RKO (cell line): ENCODE measurements at regions not wholly inside any gene's neighbourhood (a gene's known extent, or its start where the extent isn't known, plus 50 kb on each side); places are given as distances from the start of the nearest gene placed in this dataset.
"Not testable (repeated sequence)": the region's sequence is repeated elsewhere in the genome, so short reads cannot be mapped to it uniquely, and the experiment has no call there.

Experiments used
- DNase-seq: peaks from one replicate; pipeline ENCODE4 v3.0.0-alpha.2; 2016; ENCODE audit warnings: low spot score

DNA sequence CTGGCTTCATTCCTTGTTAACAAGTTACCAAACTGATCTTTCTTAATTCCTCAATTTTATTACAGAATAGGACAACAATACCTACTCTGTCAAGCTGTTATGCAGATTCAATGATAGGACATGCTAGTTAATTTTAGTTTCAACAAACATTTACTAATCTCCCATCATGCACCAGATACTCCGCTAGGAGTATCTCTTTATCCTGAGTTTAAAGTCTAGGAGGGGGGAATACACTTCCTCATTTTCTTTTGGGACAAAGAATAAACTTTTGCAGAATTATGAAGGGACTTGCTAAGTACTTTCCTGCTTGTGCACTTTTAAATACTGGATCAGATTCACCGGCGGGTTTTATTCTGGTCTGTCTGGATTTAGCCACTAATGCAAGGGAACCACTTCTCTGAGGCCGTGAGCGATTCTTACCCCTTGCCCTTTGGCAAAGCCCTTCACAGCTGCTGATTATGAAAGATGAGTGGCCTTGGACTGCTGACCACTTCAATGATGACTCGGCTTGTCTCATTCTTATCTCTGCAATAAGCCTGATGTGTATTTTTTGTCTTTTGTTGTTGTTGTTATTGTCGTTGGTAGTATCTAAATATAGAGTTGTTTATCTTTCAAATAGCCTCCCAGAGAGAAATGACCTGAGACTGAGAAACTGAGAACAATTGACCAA is 73.9 kb downstream of the RMI1 start:
- DNase-seq, result peak; percentile 9

DNA sequence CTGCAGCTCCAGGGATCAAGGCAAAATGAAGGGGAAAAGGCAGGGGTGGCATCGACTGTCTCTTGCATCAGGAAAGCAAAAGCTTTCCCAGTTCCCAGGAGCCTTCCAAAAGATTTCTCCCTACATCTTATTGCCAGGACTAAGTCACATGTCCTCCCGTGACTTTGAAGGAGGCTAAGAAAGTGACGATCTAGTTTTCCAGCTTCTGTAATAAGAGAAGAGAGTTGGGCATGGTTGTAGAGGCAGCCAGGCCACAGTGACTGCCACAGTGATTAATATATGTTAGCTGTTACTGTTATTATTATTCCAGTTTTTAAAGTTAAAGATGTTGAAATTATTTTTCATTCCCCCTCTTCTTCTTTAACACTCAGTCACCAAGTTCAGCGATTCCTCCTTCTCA is 77.1 kb downstream of the RMI1 start:
- no peak for DNase-seq

DNA sequence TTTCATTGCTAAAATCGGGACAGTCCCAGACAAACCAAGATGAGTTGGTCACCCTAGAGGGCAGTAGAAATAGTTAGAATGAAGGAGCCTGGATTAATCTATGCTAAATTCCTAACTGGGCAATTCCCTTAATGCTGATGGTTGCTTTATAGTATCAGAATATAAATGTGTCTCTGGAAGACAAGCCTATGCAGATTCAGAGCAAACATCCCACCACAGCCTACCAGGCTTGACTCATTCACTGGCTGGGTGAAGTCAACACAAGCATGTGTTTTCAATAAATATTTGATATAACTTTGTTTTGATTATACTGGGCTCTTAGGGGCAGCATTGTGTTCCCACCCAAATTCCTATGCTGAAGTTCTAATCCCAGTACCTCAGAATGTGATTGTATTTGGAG is 79.3 kb downstream of the RMI1 start:
- no peak for DNase-seq

DNA sequence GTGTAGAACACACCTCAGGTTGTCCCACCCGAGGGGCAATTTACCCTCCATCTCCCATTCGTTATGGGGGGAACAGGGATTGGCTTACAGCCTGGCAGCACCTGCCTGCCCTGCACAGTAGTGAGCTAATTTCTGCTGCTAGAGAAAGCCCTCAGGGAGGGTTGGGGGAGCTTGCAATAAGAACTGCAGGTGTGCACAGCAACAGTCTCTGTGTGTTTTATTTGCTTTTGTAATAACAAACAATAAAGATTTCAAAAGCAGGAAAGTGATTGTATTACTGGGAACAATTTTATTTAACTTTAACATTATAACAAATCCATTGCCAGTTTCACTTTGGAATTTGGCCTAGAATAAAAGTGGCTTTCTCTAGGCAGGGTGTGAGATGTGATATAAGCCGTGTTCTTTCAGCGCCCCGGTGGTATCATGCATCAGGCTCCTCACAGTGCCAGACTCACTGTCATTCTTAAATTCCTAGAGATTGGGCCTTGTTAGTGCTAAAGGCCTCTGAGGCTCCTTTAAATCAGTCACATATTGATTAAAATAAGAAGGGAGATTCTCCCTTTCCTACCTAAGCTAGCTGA is 81.1 kb downstream of the RMI1 start:
- DNase-seq, result no peak

- DNase-seq, result no peak
Measured at GRCh38 chr9:84062538-84062937, 81.9 kb downstream of the RMI1 start.

DNA sequence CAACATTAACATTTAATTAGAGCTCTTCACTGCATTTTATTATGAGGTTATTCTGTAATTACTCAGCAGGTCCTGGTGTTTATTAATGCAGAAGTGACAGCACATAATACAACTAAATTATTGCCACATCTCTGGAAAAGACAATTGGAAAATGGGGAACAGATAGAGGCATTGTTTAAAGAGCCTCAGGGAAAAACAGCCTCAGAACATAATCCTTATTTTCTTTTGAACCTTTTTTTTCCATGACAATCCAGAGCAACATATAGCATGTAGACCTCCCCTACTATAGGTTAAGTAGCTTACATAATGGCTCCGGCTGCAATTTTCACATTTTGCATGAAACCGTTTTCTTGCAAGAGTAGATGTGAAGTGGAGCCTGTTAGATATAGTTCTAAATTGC is 87.2 kb downstream of the RMI1 start:
- DNase-seq, result no peak

- no peak for DNase-seq
Measured at GRCh38 chr9:84068872-84069271, 88.3 kb downstream of the RMI1 start.

DNA sequence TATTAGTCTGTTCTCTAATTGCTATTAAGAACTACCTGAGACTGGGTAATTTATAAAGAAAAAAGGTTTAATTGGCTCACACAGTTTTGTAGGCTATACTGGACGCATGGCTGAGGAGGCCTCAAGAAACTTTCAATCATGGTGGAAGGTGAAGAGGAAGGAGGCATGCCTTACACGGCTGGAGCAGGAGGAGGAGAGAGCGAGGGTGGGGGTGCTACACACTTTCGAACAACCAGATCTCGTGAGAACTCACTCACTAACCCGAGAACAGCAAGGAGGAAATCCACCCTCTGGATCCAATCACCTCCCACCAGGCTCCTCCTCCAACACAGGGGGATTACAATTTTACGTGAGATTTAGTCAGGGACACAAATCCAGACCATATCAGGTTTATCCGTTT is 90.0 kb downstream of the RMI1 start:
- no peak for DNase-seq

GRCh38 chr9:84072621-84073180 is 92.1 kb downstream of the RMI1 start:
- DNase-seq, result no peak

DNA sequence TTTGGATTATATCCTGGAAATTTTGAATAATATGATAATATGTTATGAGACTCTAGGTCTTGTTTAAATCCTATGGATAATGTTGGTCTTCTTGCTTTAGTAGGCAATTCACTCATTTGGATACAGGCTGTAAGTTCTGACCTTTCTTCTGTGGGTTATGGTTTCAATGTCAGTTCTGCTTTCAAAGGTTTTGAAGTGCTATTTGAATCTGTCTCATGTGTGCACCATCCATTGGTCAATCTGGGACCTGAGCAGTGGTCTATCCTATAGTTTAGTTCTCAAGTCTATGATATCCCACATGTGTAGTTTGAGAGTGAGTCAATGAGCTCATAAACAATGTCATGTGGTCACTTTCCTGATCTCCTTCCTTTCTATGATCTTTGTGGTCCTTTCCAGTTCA is 94.4 kb downstream of the RMI1 start:
- DNase-seq, result no peak

DNA sequence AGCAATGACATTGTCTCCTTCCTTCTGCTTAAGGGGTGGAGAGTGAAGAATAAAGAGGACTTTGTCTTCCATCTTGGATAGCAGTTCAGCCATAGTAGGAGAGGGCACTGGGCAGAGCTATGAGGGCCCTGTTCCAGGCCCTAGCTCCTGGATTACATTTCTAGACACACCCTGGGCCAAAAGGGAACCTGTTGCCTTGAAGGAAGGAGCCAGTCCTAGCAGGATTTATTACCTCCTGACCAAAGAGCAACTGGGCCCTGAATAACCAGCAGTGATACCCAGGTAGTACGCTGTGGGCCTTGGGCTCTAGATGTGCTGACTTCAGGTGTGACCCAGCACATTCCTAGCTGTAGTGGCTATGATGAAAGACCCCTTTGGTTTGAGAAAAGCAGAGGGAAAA is 95.8 kb downstream of the RMI1 start:
- no peak for DNase-seq

DNA sequence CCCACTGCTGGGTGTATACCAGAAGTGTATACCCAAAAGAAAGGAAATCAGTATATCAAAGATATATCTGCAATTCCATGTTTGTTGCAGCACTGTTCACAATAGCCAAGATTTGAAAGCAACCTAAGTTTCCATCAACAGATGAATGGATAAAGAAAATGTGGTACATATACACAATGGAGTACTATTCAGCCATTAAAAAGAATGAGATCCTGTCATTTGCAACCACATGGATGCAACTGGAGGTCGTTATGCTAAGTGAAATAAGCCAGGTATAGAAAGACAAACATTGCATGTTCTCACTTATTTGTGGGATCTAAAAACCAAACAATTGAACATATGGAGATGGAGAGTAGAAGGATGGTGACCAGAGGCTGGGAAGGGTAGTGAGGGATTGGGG is 97.2 kb downstream of the RMI1 start:
- not testable (repeated sequence) for DNase-seq

DNA sequence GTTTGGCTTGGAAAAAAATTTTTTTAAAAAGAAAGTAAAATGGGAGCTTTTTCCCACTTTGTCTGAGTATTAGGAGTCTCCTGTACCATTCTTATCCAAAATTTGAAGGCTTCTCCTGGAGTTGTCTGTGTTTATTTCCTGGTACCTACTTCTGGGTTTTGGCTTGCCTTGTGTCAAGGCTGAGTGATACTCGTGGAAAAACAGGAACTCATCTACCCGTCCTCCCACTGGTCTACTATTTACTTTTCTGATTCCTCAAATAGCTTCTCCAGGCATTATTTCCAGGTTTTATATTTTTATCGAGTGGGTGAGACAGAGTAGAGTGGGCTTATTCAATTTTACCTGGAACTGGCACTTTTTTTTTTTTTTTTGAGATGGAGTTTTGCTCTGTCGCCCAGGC is 99.4 kb downstream of the RMI1 start:
- DNase-seq, result no peak

GRCh38 chr9:84101964-84102632 is 121.5 kb downstream of the RMI1 start:
- DNase-seq, result no peak

GRCh38 chr9:84103651-84104377 is 123.2 kb downstream of the RMI1 start:
- no peak for DNase-seq

DNA sequence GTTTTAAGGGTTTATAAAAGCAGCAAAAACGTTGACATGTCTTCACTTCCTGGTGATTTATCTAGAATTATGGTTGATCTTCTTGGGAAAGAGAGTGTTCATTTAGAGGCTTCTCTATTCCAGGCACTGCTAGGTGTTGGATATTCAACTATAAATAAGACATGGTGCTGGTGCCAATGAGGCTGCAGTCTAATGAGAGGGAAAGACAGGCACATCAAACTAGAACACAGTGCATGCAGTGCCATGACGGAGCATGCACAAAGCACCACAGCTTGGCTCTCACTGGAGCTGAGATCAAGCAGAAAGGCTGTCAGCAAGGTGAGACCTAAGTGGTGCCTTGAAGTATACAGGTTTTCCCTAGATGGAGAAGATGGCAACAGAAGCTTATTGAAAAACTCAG is 126.5 kb downstream of the RMI1 start:
- no peak for DNase-seq

- no peak for DNase-seq
Measured at GRCh38 chr9:84107995-84108394, 127.4 kb downstream of the RMI1 start.

GRCh38 chr9:84111726-84112125 is 131.1 kb downstream of the RMI1 start:
- peak; percentile 43 for DNase-seq

GRCh38 chr9:84121991-84122523 is 141.5 kb downstream of the RMI1 start:
- DNase-seq, result no peak

- no peak for DNase-seq
Measured at GRCh38 chr9:84122572-84122971, 142.0 kb downstream of the RMI1 start.

GRCh38 chr9:84123648-84124406 is 143.2 kb downstream of the RMI1 start:
- DNase-seq, result no peak

DNA sequence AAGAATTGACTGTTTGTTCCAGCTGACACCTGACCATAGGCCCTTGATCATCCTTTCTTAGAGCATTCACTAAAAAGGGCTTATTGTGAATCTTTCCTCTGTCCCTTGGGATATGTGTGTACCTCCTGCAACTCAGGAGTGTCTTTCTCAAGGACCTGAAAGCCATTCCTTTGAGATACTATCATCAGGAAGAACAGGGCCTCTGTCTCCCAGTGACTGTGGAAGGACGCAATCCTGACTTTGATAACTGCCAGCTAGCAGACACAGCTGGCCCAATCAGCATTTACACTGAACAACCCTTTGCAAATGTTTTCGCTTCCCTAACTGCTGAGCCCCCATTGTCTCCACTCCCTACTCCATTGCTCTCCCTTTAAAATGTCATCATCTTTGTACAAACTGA is 144.4 kb downstream of the RMI1 start:
- no peak for DNase-seq
